ENCODE measurements at regions not wholly inside any gene's neighbourhood (a gene's known extent, or its start where the extent isn't known, plus 50 kb on each side); places are given as distances from the start of the nearest gene placed in this dataset.

GRCh38 chr2:64908406-64908805, 80.8 kb upstream of the SLC1A4 start:
- no peak for TF ChIP-seq POLR2A (IDR thresholded peaks at IDR 0.05; ENCODE audit: low read depth, low read length)
- no peak for TF ChIP-seq POU2F2 (IDR thresholded peaks at IDR 0.05; ENCODE audit: low read depth, low read length)
